ENCODE measurements at regions not wholly inside any gene's neighbourhood (a gene's known extent, or its start where the extent isn't known, plus 50 kb on each side); places are given as distances from the start of the nearest gene placed in this dataset.

DNA sequence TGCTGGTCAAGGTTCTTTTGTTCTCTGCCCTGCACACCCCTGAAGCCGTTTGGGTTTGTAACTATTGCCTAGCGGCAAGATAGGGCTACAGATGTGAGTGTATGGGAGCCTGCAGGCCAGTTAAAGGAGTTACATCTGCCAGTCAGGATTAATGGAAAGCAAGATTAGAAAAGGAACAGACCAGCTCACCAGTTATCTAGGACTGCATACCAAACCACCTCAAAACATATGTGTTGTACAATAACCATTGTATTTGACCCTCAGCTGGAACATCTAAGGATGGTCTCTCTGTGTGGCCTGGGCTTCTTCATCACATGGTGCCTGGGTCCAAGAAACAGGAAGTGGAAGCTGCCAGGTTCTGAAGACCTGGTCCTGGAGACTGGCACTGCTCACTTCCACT, 52.5 kb upstream of the FBXO28 start:
- DNase-seq (ENCODE audit: low read depth) = no peak
- TF ChIP-seq, protein P1, sequence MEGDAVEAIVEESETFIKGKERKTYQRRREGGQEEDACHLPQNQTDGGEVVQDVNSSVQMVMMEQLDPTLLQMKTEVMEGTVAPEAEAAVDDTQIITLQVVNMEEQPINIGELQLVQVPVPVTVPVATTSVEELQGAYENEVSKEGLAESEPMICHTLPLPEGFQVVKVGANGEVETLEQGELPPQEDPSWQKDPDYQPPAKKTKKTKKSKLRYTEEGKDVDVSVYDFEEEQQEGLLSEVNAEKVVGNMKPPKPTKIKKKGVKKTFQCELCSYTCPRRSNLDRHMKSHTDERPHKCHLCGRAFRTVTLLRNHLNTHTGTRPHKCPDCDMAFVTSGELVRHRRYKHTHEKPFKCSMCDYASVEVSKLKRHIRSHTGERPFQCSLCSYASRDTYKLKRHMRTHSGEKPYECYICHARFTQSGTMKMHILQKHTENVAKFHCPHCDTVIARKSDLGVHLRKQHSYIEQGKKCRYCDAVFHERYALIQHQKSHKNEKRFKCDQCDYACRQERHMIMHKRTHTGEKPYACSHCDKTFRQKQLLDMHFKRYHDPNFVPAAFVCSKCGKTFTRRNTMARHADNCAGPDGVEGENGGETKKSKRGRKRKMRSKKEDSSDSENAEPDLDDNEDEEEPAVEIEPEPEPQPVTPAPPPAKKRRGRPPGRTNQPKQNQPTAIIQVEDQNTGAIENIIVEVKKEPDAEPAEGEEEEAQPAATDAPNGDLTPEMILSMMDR (IDR thresholded peaks at IDR 0.05; ENCODE audit: insufficient read depth, low read depth, low read length) = no peak
- H3K4me3 ChIP-seq (ENCODE audit: low read depth, low read length) = no peak overlapping the region

DNA sequence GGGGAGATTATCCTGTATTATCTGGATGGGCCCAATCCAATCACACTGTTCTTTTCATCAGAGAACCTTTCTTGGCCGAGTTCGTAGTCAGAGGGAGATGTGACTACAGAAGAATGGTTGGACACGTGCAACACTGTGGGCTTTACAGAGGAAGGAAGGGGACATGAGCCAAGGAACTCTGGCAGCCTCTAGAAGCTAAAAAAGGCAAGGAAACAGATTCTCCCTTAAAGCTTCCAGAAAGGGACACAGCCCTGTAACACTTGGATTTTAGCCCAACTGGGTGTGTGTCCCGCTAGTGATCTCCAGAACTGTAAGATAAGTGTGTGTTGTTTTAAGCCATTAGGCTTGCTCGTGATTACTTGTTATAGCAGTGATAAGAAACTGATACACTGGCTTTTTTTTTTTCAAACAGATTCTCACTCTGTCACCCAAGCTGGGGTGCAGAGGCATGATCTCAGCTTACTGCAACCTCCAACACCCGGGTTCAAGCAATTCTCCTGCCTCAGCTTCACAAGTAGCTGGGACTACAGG, 53.9 kb upstream of the FBXO28 start:
- TF ChIP-seq, protein P1 (IDR thresholded peaks at IDR 0.05; ENCODE audit: insufficient read depth, low read depth, low read length) = no peak
- H3K4me3 ChIP-seq (ENCODE audit: low read depth, low read length) = no peak overlapping the region
- DNase-seq (ENCODE audit: low read depth) = no peak

DNA sequence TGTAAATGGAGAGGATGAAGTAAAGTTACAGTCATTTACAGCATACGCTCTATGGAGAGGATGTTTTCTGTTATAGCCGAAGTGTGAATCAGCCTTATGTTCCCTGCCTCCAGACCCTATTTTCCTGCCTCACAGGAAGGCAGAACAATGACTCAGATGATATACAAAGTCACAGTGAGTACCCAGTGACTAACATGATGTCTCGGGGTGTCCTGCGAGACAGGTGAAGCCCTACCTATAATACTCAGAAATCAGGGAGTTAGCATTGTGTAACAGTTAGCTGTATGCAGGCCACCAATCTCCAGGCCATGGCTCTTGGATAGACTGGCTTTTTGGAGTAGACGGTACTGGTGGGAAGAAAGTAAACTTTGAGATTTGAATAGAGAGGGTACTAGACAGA, 55.6 kb upstream of the FBXO28 start:
- DNase-seq (ENCODE audit: low read depth) = no peak
- no peak overlapping the region for H3K4me3 ChIP-seq (ENCODE audit: low read depth, low read length)
- TF ChIP-seq, protein P1 (IDR thresholded peaks at IDR 0.05; ENCODE audit: insufficient read depth, low read depth, low read length) = no peak

DNA sequence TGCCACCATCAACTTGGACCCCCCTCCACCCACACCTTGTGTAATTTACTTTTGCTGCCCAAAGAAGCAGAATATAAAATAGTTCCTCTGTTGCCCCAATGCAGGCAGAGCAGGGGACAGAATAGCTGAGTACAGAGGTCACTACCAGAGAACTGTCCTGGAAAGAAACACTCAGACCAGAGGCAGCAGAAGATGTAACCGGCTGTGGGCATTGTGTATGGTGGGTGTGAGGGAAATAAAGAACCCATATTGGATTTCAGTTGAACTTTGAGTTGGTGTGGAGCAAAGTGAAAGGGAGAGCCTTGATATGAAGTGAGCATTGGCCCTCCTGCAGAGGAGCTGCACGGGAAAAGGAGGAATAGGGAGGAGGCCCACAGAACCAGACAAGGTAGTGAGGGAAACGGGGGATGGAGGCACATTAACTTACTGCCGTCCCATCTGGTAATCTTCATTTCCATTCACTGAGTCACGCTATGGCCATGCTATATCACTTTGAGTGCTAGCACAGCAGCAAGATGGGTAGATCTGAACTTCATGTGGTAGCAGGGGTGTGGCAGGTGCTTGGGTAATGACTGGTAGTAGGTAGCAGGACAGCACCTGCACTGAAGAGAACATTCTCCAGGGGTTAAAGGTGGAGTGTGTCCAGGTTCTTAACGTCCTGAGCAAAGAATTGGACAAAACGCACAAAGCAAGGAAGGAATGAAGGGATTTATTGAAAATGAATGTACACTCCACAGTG, 56.3 kb upstream of the FBXO28 start:
- H3K4me3 ChIP-seq (ENCODE audit: low read depth, low read length) = no peak overlapping the region
- no peak for DNase-seq (ENCODE audit: low read depth)
- TF ChIP-seq, protein P1 (IDR thresholded peaks at IDR 0.05; ENCODE audit: insufficient read depth, low read depth, low read length) = no peak

DNA sequence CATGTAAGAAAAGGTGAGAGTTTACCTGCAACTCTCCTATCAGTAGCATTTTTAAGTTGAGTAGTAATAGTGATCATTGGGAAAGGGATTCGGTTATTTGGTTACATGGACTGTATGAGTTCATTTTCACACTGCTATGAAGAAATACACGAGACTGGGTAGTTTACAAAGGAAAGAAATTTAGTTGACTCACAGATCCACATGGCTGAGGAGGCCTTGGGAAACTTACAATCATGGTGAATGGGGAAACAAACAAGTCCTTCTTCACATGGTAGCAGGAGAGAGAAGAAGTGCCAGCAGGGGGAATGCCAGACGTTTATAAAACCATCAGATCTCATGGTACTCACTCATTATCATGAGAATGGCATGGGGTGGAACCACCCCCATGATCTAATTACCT, 59.3 kb upstream of the FBXO28 start:
- peak; percentile 12 for DNase-seq (ENCODE audit: low read depth)
- no peak overlapping the region for H3K4me3 ChIP-seq (ENCODE audit: low read depth, low read length)
- TF ChIP-seq, protein P1 (IDR thresholded peaks at IDR 0.05; ENCODE audit: insufficient read depth, low read depth, low read length) = no peak

DNA sequence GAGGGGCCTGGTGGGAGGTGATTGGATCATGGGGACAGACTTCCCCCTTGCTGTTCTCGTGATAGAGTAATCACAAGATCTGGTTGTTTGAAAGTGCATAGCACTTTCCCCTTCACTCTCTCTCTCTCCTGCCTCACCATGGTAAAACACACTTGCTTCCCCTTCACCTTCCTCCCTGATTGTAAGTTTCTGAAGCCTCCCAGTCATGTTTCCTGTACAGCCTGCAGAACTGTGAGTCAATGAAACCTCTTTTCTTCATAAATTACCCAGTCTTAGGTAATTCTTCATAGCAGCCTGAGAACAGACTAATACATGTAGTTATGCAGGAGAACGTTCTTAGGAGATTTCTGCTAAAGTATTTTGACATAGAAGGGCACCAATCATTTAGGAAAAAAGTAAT, 59.9 kb upstream of the FBXO28 start:
- no peak overlapping the region for H3K4me3 ChIP-seq (ENCODE audit: low read depth, low read length)
- DNase-seq (ENCODE audit: low read depth) = no peak
- TF ChIP-seq, protein P1 (IDR thresholded peaks at IDR 0.05; ENCODE audit: insufficient read depth, low read depth, low read length) = no peak

DNA sequence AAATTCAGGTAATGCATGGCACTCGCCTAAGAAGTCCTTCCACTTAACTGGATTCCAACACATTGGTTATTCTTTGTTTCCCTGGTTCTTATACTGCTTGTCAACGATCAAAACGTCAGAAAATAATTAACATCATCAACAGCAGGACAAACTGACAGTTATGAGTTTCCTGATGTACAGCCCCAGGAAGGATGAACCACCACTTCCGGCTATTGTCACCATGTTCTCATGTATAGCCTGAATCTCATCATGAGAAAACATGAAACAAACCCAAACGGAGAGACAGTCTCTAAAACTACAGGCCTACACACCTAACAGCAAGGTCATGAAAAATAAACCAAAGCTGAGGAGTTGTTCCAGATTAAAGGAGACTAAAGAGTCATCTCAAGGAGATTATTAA, 60.5 kb upstream of the FBXO28 start:
- TF ChIP-seq, protein P1 (IDR thresholded peaks at IDR 0.05; ENCODE audit: insufficient read depth, low read depth, low read length) = no peak
- no peak for DNase-seq (ENCODE audit: low read depth)
- no peak overlapping the region for H3K4me3 ChIP-seq (ENCODE audit: low read depth, low read length)
